GM12872 (cell line): ENCODE measurements at regions not wholly inside any gene's neighbourhood (a gene's known extent, or its start where the extent isn't known, plus 50 kb on each side); places are given as distances from the start of the nearest gene placed in this dataset.

Experiments
- CTCF ChIP-seq: IDR thresholded peaks from 3 replicates; pipeline ENCODE4 v1.5.1; 2011; ENCODE audit warnings: low read depth, mild to moderate bottlenecking, low read length, moderate library complexity; ENCODE audit not compliant: insufficient read depth

GRCh38 chr6:41492261-41492891 lies 53.8 kb upstream of the FOXP4 start:
- TF ChIP-seq CTCF = no peak

- no peak for TF ChIP-seq CTCF
These were observed 51.7 kb upstream of the FOXP4 start for GRCh38 chr6:41494212-41495110.
